HG02938 (cell line): ENCODE measurements at regions not wholly inside any gene's neighbourhood (a gene's known extent, or its start where the extent isn't known, plus 50 kb on each side); places are given as distances from the start of the nearest gene placed in this dataset.
"Not testable (repeated sequence)": the region's sequence is repeated elsewhere in the genome, so short reads cannot be mapped to it uniquely, and the experiment has no call there.

ENCODE experiments used
- ATAC-seq: cut with Tn5 transposase; IDR thresholded peaks from one replicate; pipeline ENCODE4 v1.9.1; 2021; ENCODE audit warnings: mild to moderate bottlenecking, moderate library complexity; ENCODE audit not compliant: unreplicated experiment

GRCh38 chr7:153920897-153921296, 131.3 kb upstream of the DPP6 start:
- no peak for ATAC-seq

- no peak for ATAC-seq
Measured at GRCh38 chr7:153921408-153921807, 130.8 kb upstream of the DPP6 start.

GRCh38 chr7:153930696-153931095, 121.5 kb upstream of the DPP6 start:
- ATAC-seq, result no peak

GRCh38 chr7:153934048-153934447, 118.2 kb upstream of the DPP6 start:
- no peak for ATAC-seq

- ATAC-seq, result no peak
Measured at GRCh38 chr7:153934629-153935028, 117.6 kb upstream of the DPP6 start.

- ATAC-seq, result no peak
Measured at GRCh38 chr7:153935095-153935494, 117.1 kb upstream of the DPP6 start.

GRCh38 chr7:153938451-153938850, 113.7 kb upstream of the DPP6 start:
- ATAC-seq, result no peak

GRCh38 chr7:153939177-153939576, 113.0 kb upstream of the DPP6 start:
- ATAC-seq, result no peak

- no peak for ATAC-seq
Measured at GRCh38 chr7:153939654-153940053, 112.5 kb upstream of the DPP6 start.

- no peak for ATAC-seq
Measured at GRCh38 chr7:153941061-153941460, 111.1 kb upstream of the DPP6 start.

- no peak for ATAC-seq
Measured at GRCh38 chr7:153942036-153942435, 110.2 kb upstream of the DPP6 start.

GRCh38 chr7:153943457-153943856, 108.7 kb upstream of the DPP6 start:
- no peak for ATAC-seq

GRCh38 chr7:153943861-153944260, 108.3 kb upstream of the DPP6 start:
- no peak for ATAC-seq

GRCh38 chr7:153948060-153948459, 104.1 kb upstream of the DPP6 start:
- no peak for ATAC-seq

- ATAC-seq, result no peak
Measured at GRCh38 chr7:153951316-153951715, 100.9 kb upstream of the DPP6 start.

- ATAC-seq, result no peak
Measured at GRCh38 chr7:153954477-153954876, 97.7 kb upstream of the DPP6 start.

GRCh38 chr7:153957677-153958076, 94.5 kb upstream of the DPP6 start:
- ATAC-seq, result not testable (repeated sequence)

- ATAC-seq, result not testable (repeated sequence)
Measured at GRCh38 chr7:153958381-153958780, 93.8 kb upstream of the DPP6 start.

GRCh38 chr7:153958789-153959188, 93.4 kb upstream of the DPP6 start:
- not testable (repeated sequence) for ATAC-seq

GRCh38 chr7:153964481-153965112, 87.6 kb upstream of the DPP6 start:
- ATAC-seq, result not testable (repeated sequence)

GRCh38 chr7:153969016-153969415, 83.2 kb upstream of the DPP6 start:
- not testable (repeated sequence) for ATAC-seq

- ATAC-seq, result not testable (repeated sequence)
Measured at GRCh38 chr7:153974603-153975002, 77.6 kb upstream of the DPP6 start.

GRCh38 chr7:153976745-153977144, 75.5 kb upstream of the DPP6 start:
- not testable (repeated sequence) for ATAC-seq
